ENCODE measurements at regions not wholly inside any gene's neighbourhood (a gene's known extent, or its start where the extent isn't known, plus 50 kb on each side); places are given as distances from the start of the nearest gene placed in this dataset.
A peak's percentile ranks its signal among the peaks of the same experiment; 100 is the strongest.

DNA sequence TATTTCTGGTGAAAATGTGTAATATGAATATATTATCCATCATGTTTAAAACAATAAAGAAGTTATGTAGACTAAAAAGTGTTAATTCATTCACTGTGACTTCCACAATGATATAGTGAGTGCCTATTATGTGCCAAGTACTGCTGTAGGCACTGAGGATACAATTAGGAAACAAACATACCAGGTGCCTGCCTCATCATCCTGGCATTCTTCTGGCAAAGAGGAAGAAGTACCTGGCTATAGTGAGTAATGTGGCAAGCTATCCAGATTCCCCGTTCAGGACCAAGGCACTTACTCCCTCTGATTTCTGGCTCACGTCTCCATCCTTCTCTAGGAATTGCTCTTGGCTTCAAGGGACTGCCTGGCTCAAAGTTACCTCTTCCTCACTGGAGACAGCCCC, 77.5 kb upstream of the CLMP start:
- DNase-seq (ENCODE audit: low read depth, low spot score): no peak
- no peak overlapping the region for H3K4me3 ChIP-seq (ENCODE audit: low read length)

DNA sequence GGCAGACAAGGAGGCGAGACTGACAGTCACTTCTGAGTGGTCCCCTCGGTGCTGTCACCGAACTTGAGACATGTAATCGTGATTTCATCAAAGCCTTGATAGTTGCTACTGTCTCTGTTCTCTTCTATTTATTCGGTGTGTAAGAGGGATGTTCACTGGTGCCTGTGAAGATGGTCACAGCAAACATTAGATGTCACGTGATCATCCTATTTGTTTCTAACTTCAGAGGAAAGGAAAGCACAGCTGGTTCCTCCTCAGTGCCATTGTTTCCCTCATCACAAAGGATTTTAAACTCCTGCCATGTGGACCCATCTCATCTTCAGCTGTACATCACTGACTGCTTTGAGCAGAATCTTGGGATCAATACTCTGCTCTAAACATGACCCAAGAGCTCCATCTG, 73.1 kb upstream of the CLMP start:
- no peak overlapping the region for H3K4me3 ChIP-seq (ENCODE audit: low read length)
- DNase-seq (ENCODE audit: low read depth, low spot score): no peak

DNA sequence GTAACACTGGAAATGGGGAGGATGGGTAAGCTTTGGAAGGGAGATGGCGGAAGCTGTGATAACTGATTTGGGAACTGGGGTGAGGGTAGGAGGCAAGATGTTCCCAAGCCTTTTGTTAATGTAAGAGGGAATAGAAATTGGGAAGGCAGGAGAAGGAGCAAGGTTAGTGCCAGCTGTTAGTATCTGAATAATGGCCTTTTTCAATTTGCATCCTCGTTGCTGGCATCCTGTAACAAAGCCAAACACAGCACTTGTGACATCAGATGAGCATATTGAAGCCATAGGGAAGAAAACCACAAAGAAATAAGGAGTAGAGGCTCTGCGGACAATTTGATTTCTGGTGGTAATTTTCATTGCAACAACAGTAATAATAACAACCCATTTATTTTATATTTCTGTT, 70.9 kb upstream of the CLMP start:
- no peak for DNase-seq (ENCODE audit: low read depth, low spot score)
- no peak overlapping the region for H3K4me3 ChIP-seq (ENCODE audit: low read length)

DNA sequence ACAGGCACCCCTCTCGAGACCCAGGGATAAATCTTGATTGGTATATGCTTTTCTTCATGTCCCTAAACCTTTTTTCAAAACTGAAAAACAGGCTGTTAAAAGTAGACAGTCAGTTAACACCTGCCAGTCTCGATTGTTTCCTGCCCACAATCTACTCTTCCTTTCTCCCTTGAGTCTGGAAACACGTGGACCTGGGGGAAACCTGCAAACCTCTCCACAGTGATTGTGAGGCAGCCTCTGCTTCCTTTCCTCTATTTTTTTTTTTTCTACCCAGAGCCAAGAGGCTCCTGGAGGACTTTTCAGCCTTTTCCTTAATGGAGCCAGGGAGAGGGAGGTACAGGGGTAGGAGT, 69.4 kb upstream of the CLMP start:
- no peak overlapping the region for H3K4me3 ChIP-seq (ENCODE audit: low read length)
- DNase-seq (ENCODE audit: low read depth, low spot score): peak; percentile 73

DNA sequence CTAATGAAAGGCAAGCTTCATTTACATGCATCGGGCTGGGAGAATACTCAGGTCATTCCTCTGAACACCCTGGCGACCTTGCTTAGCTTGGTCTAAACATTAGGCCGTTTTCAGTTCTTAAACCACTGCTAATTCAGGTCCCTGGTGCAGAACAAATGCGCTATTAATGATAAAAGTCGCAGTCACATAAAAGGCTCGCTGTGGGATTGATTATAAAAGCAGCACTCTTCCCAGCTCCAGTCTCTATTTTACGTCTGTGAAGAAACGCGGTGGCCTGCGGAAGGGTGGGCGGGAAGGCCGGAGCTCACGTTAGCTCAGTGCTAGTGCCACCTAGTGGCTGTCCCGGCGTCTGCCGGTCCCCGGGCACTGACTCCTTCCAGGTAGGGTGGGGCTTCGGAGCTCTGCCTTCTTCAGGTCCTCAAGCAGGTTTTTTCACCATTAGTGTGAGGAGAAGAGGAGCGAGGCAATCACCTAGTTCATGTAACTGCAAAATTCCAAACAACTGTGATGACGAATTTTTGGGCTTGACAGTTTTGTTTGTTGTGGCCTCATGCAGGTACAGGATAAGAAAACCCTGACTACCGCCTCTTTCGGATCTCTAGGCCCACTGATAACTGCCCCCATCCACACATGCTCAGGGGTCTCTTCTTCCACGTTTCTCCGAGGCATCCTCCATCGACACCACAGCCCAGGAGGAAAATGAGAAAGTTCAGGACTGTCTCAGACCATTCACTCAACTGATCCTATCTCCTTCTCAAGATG, 66.5 kb upstream of the CLMP start:
- no peak overlapping the region; the same call in 1 of the 2 replicates for H3K4me3 ChIP-seq (ENCODE audit: low read length)
- DNase-seq (ENCODE audit: low read depth, low spot score): peak; percentile 48

DNA sequence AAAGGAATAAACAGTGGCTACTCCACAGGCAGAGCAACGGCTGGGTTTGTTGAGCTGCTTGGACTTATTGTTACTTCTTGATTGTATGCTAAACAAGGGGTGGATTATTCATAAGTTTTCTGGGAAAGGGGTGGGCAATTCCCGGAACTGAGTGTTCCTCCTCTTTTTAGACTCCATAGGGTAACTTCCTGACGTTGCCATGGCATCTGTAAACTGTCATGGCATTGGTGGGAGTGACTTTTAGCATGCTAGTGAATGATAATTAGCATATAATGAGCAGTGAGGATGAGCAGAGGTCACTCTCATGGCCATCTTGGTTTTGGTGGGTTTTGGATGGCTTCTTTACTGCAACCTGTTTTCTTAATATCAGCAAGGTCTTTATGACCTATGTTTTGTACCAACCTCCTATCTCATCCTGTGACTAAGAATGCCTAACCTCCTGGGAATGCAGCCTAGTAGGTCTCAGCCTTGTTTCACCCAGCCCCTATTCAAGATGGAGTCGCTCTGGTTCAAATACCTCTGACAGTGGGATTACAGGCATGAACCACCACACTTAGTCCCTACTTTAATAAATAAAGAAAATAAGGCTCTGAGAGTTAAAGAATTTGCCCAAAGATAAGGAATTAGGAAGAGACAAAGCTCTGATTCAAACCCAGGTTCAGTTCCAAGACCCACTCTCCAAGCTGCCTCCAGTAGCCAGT, 65.6 kb upstream of the CLMP start:
- no peak overlapping the region for H3K4me3 ChIP-seq (ENCODE audit: low read length)
- DNase-seq (ENCODE audit: low read depth, low spot score): no peak

DNA sequence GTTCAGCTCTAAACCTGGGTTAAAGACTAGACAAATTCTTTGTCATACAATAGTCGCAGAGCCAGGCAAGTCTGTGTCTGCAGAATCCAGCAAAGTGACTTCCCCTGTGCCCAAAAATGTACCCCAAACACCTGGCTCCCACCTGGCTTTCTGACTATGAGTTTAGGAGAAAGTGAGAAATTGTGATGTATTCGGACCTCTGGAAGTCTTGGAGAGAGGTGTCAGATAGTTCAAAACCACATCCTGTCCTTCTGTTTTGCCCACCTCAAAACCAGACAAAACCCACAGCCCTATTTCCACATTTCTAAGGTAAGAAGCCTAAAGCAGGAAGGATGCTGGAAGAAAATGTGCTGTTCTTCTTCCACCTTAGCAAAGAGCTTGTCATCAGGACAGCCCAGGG, 63.8 kb upstream of the CLMP start:
- H3K4me3 ChIP-seq (ENCODE audit: low read length): no peak overlapping the region
- DNase-seq (ENCODE audit: low read depth, low spot score): no peak

DNA sequence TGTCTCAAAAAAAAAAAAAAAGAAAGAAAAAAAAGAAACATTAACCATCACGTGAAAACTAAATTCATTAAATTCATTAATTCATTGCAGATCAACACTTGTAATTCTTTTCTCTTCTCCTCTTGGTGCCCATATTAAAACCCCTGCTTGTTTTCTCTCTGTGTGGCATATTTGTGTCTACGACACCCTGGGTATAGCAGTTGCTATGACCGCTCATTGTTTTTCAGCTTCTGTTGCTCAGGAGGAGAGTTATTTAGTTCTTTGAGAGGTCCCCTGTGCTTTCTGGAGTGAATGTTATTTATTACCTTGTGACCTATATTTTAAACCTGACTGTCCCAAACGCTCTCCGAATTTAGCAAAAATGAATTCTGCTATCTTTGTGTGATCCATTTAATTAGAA, 62.3 kb upstream of the CLMP start:
- no peak for DNase-seq (ENCODE audit: low read depth, low spot score)
- H3K4me3 ChIP-seq (ENCODE audit: low read length): no peak overlapping the region

DNA sequence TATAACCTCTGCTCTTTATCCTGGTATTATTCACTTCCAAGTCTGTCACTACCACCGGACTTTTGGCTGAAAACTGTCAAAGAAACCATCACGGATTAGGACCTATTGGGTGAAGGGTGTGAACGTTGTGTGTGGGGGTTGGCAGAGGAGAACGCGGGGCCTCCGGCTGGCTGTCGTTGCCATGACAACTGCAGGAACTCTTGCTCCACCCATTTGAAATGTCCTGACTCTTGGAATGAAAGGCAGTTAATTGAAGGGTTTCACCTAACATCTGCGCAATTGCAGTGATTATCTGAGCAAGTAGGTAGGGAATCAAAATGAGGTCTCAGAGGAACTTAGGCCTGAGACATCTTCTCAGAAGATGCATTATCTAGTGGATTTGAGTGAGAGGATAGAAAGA, 60.9 kb upstream of the CLMP start:
- no peak overlapping the region for H3K4me3 ChIP-seq (ENCODE audit: low read length)
- no peak for DNase-seq (ENCODE audit: low read depth, low spot score)

DNA sequence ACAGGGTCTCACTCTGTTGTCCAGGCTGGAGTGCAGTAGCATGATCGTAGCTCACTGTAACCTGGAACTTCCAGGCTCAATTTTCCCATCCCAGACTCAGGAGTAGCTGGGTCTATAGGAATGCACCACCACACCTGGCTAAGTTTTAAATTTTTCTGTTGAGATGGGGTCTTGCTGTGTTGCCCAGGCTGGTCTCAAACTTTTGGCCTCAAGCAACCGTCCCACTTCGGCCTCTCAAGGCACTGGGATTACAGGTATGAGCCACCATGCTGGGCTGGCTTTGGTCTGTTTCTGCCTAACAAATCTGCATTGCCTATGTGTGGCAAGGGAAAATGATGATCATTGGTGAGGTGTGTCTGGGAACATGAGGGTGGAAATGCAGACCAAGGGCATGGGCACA, 59.3 kb upstream of the CLMP start:
- no peak for DNase-seq (ENCODE audit: low read depth, low spot score)
- H3K4me3 ChIP-seq (ENCODE audit: low read length): no peak overlapping the region

DNA sequence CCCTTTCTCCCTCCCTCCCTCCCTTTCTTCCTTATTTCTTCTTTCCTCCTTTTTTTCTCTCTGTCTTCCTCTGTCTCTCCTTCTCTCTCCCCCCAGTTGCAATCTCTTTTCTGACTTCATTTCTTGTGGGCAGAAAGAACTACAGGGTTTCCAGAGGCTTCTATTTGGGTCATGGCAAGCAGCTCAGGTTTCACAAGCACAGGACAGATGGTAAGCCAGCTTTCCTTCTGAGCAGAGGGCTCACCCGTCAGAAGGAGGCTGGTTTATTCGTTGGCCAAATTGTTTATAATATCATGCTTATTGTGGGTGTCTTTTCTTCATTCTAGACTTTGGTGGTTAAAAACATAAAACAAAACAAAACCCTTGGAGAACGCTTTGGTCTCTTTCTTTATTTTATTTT, 58.9 kb upstream of the CLMP start:
- no peak for DNase-seq (ENCODE audit: low read depth, low spot score)
- H3K4me3 ChIP-seq (ENCODE audit: low read length): no peak overlapping the region

DNA sequence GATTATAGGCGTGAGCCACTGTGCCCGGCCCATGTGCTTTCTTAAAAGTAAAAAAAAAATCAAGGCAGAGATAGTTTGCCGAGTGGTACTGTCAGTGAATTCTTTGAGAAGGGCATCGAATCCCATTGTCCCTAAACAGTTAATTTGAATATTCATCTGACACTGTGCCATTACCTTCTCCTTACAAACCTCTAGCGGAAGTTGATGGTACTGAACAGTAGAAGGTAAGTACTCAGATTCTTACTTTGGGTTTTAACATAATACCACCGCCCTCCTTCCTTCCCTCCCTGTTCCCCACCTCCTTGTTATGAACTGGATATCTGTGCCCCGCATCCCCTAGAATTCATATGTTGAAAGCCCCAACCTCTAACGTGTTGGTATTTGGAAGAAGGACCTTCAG, 58.2 kb upstream of the CLMP start:
- no peak for DNase-seq (ENCODE audit: low read depth, low spot score)
- no peak overlapping the region for H3K4me3 ChIP-seq (ENCODE audit: low read length)

DNA sequence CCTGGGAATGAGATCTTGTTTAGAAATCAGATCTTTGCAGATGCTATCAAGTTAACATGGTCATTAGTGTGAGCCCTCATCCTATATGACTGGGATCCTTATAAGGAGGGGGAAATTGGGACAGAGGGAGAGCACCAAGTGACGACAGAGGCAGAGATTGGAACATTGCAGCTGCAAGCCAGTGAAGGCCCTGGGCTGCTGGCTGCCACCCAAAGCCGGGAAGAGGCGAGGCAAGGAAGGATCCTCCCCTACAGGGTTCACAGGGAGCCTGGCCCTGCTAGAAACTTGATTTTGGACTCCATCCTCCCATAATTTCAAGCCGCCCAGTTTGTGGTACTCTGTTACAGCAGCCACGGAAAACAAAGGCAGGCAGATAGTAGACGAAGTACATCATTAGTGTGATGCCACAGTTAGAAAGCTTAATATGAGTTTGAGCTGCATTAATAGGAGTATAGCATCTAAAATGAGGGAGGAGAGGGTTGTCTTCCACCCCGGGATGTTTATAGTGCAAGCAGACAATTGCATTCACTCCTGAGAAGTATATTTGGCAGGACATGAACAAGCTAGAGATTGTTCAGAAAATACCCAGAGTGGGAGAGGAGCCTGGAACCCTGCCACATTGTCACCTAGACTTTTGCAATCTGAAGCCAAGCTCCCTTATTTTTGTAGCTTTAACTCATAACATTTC, 56.8 kb upstream of the CLMP start:
- no peak for DNase-seq (ENCODE audit: low read depth, low spot score)
- H3K4me3 ChIP-seq (ENCODE audit: low read length): no peak overlapping the region

DNA sequence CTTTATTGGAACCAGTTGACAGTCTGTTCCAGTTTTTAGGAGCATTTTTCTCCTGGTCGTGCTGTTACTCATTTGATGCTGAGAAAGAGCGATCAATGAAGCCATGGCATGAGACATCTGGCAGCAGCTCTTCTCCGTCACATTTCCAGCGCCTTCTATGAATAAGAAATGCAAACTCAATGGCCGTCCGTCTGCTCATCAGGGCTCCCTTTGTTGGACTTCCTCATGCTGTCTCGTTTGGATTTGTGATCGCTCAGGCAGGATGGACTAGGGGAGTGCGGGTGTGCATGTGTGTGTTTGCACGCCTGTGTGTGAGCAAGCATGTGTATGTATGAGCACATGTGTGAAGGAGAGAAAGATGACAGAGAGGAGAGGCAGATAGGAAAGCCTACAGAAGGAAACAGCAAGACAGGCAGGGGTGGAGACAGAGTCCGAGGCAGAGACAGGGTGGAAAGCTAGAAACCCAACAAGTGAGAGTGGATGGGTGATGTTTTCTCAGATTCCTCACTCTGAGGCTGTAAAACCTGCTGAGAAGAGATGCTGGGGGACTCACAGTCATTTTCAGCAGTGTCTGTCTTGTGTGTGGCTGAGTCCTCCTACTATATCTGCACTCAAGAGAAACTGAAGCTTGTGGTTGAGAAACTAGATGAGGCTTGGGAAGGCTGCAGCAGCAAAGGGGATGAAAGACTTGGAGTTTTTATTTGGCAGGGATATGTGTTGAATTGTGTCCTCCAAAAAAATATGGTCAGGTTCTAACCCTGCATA, 56.0 kb upstream of the CLMP start:
- no peak overlapping the region for H3K4me3 ChIP-seq (ENCODE audit: low read length)
- DNase-seq (ENCODE audit: low read depth, low spot score): no peak

DNA sequence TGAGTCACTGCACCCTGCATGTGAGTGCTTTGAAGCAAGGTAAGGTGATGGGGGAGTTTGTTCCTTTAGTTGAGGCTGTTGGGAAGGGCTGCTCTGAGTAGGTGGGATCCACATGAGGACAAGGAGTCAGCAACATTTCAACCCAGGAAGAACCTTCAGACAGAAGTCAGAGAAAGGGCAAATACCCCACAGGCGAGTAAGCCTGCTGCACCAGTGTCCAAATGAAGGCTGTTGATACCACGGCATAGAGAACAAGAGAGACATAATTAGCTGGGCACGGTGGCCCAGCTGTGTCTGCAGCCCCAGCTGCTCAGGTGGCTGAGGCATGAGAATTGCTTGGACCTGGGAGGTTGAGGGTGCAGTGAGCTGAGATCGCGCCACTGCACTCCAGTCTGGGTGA, 54.3 kb upstream of the CLMP start:
- no peak overlapping the region for H3K4me3 ChIP-seq (ENCODE audit: low read length)
- DNase-seq (ENCODE audit: low read depth, low spot score): no peak

DNA sequence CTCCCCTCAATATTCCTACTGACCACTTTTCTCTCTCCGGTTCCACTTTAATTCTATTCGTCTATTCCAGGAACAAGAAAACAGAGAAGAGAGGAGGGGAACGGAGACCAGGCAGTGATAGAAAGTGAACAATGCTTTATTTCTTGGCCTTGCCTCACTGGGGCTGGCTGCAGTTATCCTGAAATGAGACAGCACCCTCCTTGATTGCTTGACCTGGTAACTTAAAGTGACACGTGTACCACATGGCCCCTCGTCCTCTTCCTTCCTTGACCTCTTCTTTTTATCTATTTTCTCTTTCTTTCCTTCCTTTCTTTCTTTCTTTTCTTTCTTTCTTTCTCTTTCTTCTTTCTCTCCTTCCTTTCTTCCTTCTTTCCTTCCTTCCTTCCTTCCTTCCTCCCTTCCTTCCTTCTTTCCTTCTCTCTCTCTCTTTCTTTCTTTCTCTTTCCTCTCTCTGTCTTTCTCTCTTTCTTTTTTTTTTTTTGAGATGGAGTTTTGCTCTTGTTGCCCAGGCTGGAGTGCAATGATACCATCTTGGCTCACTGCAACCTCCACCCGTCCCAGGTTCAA, 52.8 kb upstream of the CLMP start:
- DNase-seq (ENCODE audit: low read depth, low spot score): no peak
- no peak overlapping the region for H3K4me3 ChIP-seq (ENCODE audit: low read length)

DNA sequence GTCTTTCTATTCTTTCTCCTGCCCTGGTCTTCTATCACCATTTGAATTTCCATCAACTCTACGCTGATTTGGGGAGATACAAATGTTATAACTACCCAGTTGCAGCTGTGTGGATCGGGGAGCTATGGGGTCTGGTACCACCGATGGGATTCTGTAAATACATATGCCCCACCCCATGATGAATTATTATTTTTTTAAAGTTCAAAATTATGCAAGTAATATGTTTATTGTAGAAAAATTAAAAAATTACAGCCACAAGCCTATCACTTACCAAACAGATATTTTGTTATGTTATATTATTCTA, 52.4 kb upstream of the CLMP start:
- no peak overlapping the region for H3K4me3 ChIP-seq (ENCODE audit: low read length)
- no peak for DNase-seq (ENCODE audit: low read depth, low spot score)

DNA sequence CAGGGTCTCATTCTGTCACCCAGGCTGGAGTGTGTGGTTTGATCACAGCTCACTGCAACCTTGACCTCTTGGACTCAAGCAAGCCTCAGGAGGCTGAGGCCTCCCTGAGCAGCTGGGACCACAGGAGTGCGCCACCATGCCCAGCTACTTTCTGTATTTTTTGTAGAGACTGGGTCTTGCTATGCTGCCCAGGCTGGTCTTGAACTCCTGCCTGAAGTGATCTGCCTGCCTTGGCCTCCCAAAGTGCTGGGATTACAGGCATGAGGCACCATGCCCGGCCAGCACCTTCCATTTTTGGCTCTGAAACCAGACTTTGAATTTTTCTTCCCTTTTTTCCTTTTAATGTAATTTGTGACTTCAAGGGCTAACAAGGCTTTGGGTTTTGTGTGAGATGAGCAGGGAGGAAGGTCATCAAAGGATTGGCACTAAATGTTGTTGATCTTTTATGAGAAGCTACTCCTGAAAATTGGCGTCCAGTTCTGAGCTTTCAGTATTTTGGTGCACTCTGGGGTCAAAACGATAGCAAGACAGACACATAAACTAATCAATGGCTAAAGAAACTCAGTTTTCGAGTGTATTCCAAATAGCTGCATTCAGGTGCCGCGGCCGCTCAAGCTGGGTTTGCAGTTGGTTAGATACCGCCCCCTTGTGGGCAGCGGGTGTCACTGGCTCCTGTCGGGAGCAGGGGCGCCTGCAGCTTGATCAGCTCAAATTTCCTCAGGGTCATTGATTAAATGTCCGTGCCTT, 51.9 kb upstream of the CLMP start:
- no peak overlapping the region for H3K4me3 ChIP-seq (ENCODE audit: low read length)
- peak; percentile 62 for DNase-seq (ENCODE audit: low read depth, low spot score)

DNA sequence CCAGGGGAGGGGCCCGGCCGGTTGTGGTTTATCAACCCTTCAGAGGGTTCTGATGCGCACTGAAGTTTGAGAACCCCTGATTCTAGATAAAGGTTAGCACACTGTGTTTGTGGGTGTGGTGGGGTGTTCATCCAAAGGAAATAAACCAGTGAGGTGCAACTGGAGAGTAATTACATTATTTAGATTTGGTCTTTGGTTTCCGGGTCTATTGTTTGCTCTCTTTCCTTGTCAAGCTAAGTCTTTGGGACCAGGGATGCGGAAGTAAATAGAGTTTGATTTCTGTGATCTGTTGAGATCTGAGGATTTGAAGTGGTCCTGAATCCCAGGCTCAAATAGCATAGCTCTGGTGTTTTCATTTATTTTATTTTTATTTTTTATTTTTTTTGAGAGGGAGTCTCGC, 50.5 kb upstream of the CLMP start:
- DNase-seq (ENCODE audit: low read depth, low spot score): no peak
- H3K4me3 ChIP-seq (ENCODE audit: low read length): no peak overlapping the region
